HG02642 (cell line): ENCODE measurements at regions not wholly inside any gene's neighbourhood (a gene's known extent, or its start where the extent isn't known, plus 50 kb on each side); places are given as distances from the start of the nearest gene placed in this dataset.

Source experiments
- ATAC-seq: cut with Tn5 transposase; IDR thresholded peaks from one replicate; pipeline ENCODE4 v1.9.1; 2021; ENCODE audit warnings: mild to moderate bottlenecking; ENCODE audit not compliant: unreplicated experiment, poor library complexity

- no peak for ATAC-seq
These were observed 336.8 kb upstream of the IGFBP3 start for GRCh38 chr7:46257761-46258448.

- no peak for ATAC-seq
These were observed 336.0 kb upstream of the IGFBP3 start for GRCh38 chr7:46256870-46257661.

DNA sequence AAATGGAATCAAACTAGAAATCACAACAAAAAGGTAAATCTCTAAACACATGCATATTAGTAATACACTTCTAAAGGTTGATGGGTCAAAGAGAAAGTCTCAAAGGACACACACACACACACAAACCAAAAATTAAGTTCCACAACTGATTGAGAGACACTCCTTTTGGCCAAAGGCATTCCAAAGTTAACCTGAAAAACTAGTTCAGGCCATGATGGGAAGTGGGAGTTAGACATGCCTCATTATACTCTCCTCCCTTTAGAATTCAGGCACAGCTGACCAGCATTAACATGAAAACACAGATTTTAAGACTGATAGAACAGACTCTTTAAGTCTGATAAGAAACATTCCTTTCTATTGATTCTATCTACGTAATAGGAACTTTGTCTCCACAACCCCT, 332.4 kb upstream of the IGFBP3 start:
- no peak for ATAC-seq

DNA sequence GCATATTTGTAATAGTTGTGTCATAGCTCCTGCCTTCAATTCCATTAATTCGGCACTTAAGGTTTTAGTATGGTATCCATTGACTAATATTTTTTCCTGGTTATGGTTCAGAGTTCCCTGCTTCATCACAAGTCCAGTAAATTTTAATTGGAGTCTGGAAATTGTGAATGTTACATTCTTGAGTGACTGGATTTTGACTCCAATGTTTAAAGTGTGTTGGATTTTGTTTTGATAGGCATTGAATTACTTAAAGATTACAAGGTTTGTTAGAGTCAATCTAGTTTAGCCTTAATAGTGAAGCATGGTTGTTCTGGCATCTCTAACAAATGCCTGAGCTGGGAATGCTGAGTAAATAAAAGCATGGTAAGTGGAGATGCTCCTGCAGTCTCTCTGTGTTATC, 326.6 kb upstream of the IGFBP3 start:
- ATAC-seq, result no peak

- ATAC-seq, result no peak
These were observed 324.6 kb upstream of the IGFBP3 start for GRCh38 chr7:46245586-46246111.

GRCh38 chr7:46244757-46245156, 323.7 kb upstream of the IGFBP3 start:
- ATAC-seq, result no peak

- ATAC-seq, result no peak
These were observed 322.3 kb upstream of the IGFBP3 start for GRCh38 chr7:46243406-46243805.

GRCh38 chr7:46239846-46240245, 318.8 kb upstream of the IGFBP3 start:
- no peak for ATAC-seq

- no peak for ATAC-seq
These were observed 316.4 kb upstream of the IGFBP3 start for GRCh38 chr7:46237466-46237865.

DNA sequence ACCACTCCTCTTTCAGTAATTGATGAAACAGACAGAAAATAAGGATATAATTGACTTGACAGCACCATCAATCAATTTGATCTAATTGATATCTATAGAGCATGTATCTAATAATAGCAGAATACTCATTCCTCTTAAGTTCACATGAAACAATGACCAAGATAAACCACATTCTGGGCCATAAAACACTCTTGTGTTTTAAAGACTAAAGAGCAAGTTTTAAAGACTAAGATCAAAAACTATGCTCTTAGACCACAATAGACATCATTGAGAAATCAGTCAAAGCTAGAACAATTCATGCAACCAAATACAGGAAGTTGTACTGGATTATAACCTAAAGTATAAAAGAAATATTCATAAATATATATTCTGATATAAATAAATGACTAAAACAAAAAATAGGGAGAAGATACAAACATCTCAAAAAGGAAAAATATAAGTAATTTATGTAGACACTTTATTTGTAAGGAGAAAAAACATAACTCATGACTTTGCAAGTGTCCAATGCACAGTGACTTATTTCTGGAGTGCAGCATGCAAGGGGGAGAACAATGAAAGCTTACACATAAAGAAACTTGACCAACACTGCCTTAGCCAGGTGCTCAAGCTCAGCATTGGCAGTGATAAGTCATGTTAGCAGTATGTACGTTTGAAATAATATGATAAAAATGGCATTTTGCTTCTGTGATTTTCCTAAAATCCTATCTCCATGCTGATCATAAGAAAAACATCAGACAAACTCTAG, 312.7 kb upstream of the IGFBP3 start:
- peak; percentile 53 for ATAC-seq

GRCh38 chr7:46230990-46231305, 309.9 kb upstream of the IGFBP3 start:
- ATAC-seq, result no peak

- no peak for ATAC-seq
These were observed 309.4 kb upstream of the IGFBP3 start for GRCh38 chr7:46230298-46230989.

- ATAC-seq, result no peak
These were observed 308.3 kb upstream of the IGFBP3 start for GRCh38 chr7:46229409-46229808.

DNA sequence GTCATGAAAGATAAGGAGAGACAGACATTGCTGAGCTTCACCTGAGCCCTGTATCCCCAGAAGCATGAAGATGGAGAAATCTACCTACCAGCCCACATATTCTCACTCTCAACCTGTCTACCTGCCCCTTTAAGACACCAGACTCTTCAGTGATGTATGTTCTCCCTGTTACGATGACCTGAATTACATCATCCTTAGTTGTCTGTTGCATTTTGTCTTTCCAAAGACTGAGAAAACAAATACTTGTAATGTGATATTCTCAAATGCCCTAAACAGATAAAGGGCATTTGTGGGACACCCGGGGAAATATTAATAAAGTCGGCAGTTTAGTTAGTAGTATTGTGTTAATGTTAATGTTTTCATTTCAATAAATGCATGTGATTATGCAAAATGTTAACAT, 305.8 kb upstream of the IGFBP3 start:
- ATAC-seq, result no peak

GRCh38 chr7:46224363-46224762, 303.3 kb upstream of the IGFBP3 start:
- no peak for ATAC-seq

DNA sequence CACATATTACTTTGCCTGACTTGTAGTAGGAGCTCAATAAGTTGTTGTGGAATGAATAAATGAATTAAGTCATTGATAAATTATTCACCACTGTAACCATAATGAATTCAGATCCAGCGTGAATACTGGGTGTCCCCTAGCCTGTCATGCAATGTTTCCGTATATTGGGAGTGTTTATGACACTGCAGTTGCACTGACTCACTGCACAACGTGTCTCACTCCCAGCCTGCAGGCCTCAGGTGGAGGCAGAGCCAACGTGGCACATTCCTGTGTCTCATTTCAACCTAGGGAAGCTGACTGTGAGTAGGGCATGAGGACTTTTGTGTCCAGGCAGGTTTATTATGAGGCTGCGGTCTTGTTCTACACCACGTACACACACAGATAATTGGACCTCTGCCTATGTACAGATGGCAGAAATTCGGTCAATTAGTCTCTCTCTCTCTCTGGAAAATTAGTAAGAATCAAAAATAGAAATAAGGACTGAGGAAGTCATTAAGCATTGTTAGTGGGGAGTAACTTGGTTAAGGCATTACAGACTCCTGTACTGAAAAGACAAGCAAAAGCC, 299.1 kb upstream of the IGFBP3 start:
- no peak for ATAC-seq

DNA sequence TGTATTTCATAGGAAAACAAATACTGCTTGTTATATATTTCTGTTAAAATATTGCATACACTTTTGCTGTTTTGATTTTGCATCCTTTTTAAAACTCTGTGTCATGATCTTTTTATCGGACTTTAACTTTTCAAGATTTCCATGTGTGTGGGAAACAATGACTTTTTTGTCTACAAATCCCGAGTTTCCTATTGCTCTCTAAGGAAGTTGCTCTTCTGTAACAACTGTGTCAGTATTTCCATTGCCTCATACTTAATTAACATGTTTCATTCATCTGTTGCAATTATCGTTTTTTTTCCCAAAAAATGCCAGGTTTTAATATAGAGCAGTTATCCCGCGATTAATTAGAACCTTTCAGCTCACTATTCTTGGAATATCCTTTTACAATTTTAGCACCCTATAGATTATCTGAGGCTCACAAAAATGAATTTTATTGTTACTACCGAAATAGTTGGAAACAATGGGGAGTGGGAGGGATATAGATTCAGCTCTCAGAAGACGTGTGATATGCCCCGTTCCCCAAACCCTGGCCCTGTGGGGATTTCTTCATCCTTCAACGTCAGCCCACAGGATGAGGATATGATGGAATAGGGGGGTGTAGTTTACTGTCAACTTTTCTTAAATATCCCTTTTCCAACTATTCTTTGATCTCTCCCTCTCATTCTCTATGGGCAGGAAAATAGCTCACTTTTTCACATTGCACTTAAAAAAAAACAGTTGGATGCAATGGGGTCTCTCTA, 297.6 kb upstream of the IGFBP3 start:
- no peak for ATAC-seq

DNA sequence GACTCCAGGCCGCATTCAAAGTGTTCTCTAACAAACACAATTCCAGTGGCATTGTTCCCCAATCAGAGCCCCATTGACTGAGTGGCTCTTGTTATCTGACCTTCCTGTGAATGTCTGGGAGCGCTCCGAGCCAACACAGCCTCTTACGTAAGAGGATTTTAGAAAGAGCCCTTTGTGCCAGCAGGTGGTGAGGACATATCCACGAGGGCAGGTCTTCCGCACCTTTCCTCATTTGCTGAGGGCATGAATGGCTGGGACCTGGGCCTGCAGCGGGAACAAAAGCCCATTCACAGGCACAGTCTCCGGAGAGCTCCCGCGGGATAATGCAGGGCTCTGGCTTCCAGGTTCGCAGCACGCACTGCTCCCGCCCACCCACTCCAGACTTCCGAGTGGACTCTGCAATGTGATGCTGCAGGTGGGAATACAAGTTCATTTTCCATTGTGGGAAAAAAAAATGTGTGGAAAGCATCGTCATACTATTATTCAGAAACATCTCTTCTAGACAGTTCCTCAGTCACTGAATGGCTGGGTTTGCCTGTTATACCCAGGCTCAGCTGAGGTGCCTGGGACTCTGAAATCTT, 295.0 kb upstream of the IGFBP3 start:
- no peak for ATAC-seq

DNA sequence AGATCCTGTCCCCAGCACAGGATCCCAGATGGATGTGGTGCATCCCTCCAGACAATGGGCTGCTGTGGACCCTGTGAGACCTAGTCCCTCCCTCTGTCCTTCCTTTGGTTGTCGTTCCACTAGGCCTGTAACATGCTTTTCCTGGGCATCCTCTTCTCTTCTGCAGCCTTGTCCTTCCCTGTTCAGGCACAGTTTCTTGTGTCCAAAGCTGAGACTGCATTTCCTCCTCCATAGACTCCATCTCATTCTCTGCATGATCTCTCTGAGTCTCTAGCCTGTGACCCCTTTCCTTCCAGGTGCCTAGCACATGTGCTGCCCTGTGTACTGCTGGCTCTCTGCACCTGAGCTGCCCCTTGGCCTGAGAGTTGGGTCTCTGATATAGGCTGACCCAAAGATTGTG, 293.5 kb upstream of the IGFBP3 start:
- no peak for ATAC-seq
